CMK (cell line): ENCODE measurements at regions not wholly inside any gene's neighbourhood (a gene's known extent, or its start where the extent isn't known, plus 50 kb on each side); places are given as distances from the start of the nearest gene placed in this dataset.

Source experiments
- DNase-seq: peaks from one replicate; pipeline ENCODE4 v3.0.0-alpha.2; 2010; ENCODE audit warnings: low read depth

- DNase-seq, result no peak
Observed at GRCh38 chr10:61000769-61001730, 57.1 kb upstream of the RHOBTB1 start.

GRCh38 chr10:60998932-60999331, 54.9 kb upstream of the RHOBTB1 start:
- DNase-seq, result no peak

- DNase-seq, result no peak
Observed at GRCh38 chr10:60994128-60994527, 50.1 kb upstream of the RHOBTB1 start.
